GM12891 (cell line): ENCODE measurements at regions not wholly inside any gene's neighbourhood (a gene's known extent, or its start where the extent isn't known, plus 50 kb on each side); places are given as distances from the start of the nearest gene placed in this dataset.

Experiments
- DNase-seq: peaks from one replicate; pipeline ENCODE4 v3.0.0; 2011; ENCODE audit warnings: low spot score; ENCODE audit not compliant: insufficient read length
- FAIRE-seq: peaks from 2 replicates; lab custom pipeline; 2011; peaks lifted over from hg19 to GRCh38; lab: Jason Lieb, UNC
- PAX5 ChIP-seq: IDR thresholded peaks from 2 replicates; pipeline ENCODE4 v1.6.1; 2011; ENCODE audit warnings: low read length, moderate library complexity, mild to moderate bottlenecking; ENCODE audit not compliant: insufficient read depth, severe bottlenecking
- POLR2A ChIP-seq: IDR thresholded peaks from 2 replicates; pipeline ENCODE4 v1.6.1; 2011; ENCODE audit warnings: low read depth, low read length, control low read depth
- POLR2AphosphoS5 ChIP-seq: IDR thresholded peaks from 2 replicates; pipeline ENCODE4 v1.6.1; 2011; ENCODE audit warnings: low read depth, low read length, control low read depth
- POU2F2 ChIP-seq: IDR thresholded peaks from 2 replicates; pipeline ENCODE4 v1.6.1; 2011; ENCODE audit warnings: low read depth, mild to moderate bottlenecking, control low read depth, low read length, moderate library complexity
- SPI1 ChIP-seq: IDR thresholded peaks from 2 replicates; pipeline ENCODE4 v1.6.1; 2011; ENCODE audit warnings: low read depth, low read length, control low read depth
- TAF1 ChIP-seq: IDR thresholded peaks from 2 replicates; pipeline ENCODE4 v1.6.1; 2011; ENCODE audit warnings: low read depth, low read length, control low read depth

GRCh38 chr18:40810372-40810771 is 1144.7 kb upstream of the PIK3C3 start:
- no peak for TF ChIP-seq TAF1
- FAIRE-seq (no peak), DNase-seq (no peak)

- TF ChIP-seq TAF1, result no peak
- TF ChIP-seq POLR2AphosphoS5, result no peak
- no peak for TF ChIP-seq SPI1
- no peak for DNase-seq
- no peak for FAIRE-seq
Measured at GRCh38 chr18:40789286-40789685, 1165.7 kb upstream of the PIK3C3 start.

GRCh38 chr18:40782453-40783130 is 1172.4 kb upstream of the PIK3C3 start:
- no peak for TF ChIP-seq PAX5
- no peak for TF ChIP-seq SPI1
- no peak for TF ChIP-seq POLR2A
- no peak for TF ChIP-seq TAF1
- TF ChIP-seq POU2F2, result no peak
- TF ChIP-seq POLR2AphosphoS5, result no peak
- no peak for FAIRE-seq
- no peak for DNase-seq

GRCh38 chr18:40769786-40770185 is 1185.2 kb upstream of the PIK3C3 start:
- no peak for FAIRE-seq
- no peak for TF ChIP-seq POU2F2
- TF ChIP-seq POLR2AphosphoS5, result no peak
- TF ChIP-seq TAF1, result no peak
- DNase-seq, result no peak

GRCh38 chr18:40760251-40760650 is 1194.8 kb upstream of the PIK3C3 start:
- FAIRE-seq, result no peak
- TF ChIP-seq POLR2A, result no peak
- TF ChIP-seq TAF1, result no peak
- TF ChIP-seq POU2F2, result no peak
- DNase-seq, result no peak

GRCh38 chr18:40754477-40754876 is 1200.6 kb upstream of the PIK3C3 start:
- FAIRE-seq, result no peak
- DNase-seq, result no peak
- TF ChIP-seq POLR2A, result no peak
- TF ChIP-seq PAX5, result no peak
- TF ChIP-seq SPI1, result peak; percentile 27; the same call in 1 of the 2 replicates

GRCh38 chr18:40752316-40752715 is 1202.7 kb upstream of the PIK3C3 start:
- DNase-seq, result no peak
- TF ChIP-seq POLR2AphosphoS5, result no peak
- FAIRE-seq, result no peak

- DNase-seq (no peak), FAIRE-seq (no peak)
- TF ChIP-seq POLR2A (no peak), TAF1 (no peak), SPI1 (no peak)
Measured at GRCh38 chr18:40751186-40751585, 1203.8 kb upstream of the PIK3C3 start.

GRCh38 chr18:40739029-40739428 is 1216.0 kb upstream of the PIK3C3 start:
- FAIRE-seq (no peak), DNase-seq (no peak)
- TF ChIP-seq POU2F2, result no peak
- TF ChIP-seq SPI1, result no peak
- no peak for TF ChIP-seq POLR2A
- TF ChIP-seq TAF1, result no peak
- TF ChIP-seq POLR2AphosphoS5, result no peak
- no peak for TF ChIP-seq PAX5

- TF ChIP-seq TAF1, result no peak
- no peak for TF ChIP-seq PAX5
- TF ChIP-seq POLR2AphosphoS5, result no peak
- TF ChIP-seq POU2F2, result no peak
- peak; percentile 76 for TF ChIP-seq SPI1
- no peak for TF ChIP-seq POLR2A
- DNase-seq, result no peak
- FAIRE-seq, result no peak
Measured at GRCh38 chr18:40738321-40738880, 1216.6 kb upstream of the PIK3C3 start.

- FAIRE-seq (no peak), DNase-seq (no peak)
- TF ChIP-seq POLR2A (no peak), POLR2AphosphoS5 (no peak), POU2F2 (no peak), PAX5 (no peak)
Measured at GRCh38 chr18:40708726-40709125, 1246.3 kb upstream of the PIK3C3 start.
